Aorta (tissue), 5 donors: ENCODE measurements at regions not wholly inside any gene's neighbourhood (a gene's known extent, or its start where the extent isn't known, plus 50 kb on each side); places are given as distances from the start of the nearest gene placed in this dataset.

Experiments
- ATAC-seq: fragments of 200-7000 bp; cut with Tn5 transposase; one replicate; pipeline ENCODE4 v1.9.1; 2022; ENCODE audit warnings: moderate library complexity; ENCODE audit not compliant: low FRiP score
- DNase-seq, 2 donors: peaks; one replicate each; pipeline ENCODE4 v3.0.0-alpha.2; 2020
- H3K27ac ChIP-seq, 2 donors: one replicate each; pipeline ENCODE4 v1.5.1; 2013; ENCODE audit warnings: low read length in 2 of 2, mild to moderate bottlenecking in 2 of 2, moderate library complexity in 2 of 2, control low read depth in 1 of 2, inconsistent platforms in 1 of 2, low read depth in 1 of 2
- H3K27me3 ChIP-seq, 2 donors: one replicate each; pipeline ENCODE4 v1.6.1; 2013; ENCODE audit warnings: control low read depth in 1 of 2, low read length in 1 of 2, mild to moderate bottlenecking in 1 of 2, moderate library complexity in 1 of 2; ENCODE audit not compliant: insufficient read depth in 2 of 2, control insufficient read depth in 1 of 2
- H3K36me3 ChIP-seq, 2 donors: one replicate each; pipeline ENCODE4 v1.6.1; 2013; ENCODE audit warnings: control low read depth in 1 of 2, low read length in 1 of 2, mild to moderate bottlenecking in 1 of 2; ENCODE audit not compliant: insufficient read depth in 2 of 2, control insufficient read depth in 1 of 2
- H3K4me1 ChIP-seq, 2 donors: one replicate each; pipeline ENCODE4 v1.6.1; 2013; ENCODE audit warnings: low read length in 2 of 2, control low read depth in 1 of 2, mild to moderate bottlenecking in 1 of 2, moderate library complexity in 1 of 2; ENCODE audit not compliant: insufficient read depth in 2 of 2, control insufficient read depth in 1 of 2
- H3K4me3 ChIP-seq, 2 donors: one replicate each; pipeline ENCODE4 v1.5.1; 2013; ENCODE audit warnings: low read length in 2 of 2, control low read depth in 1 of 2, mild to moderate bottlenecking in 1 of 2
- H3K9me3 ChIP-seq: one replicate; pipeline ENCODE4 v1.6.1; 2013; ENCODE audit warnings: mild to moderate bottlenecking, low read length; ENCODE audit not compliant: control insufficient read depth
- WGBS, 2 donors: extraction: QIAGEN DNeasy Blood & Tissue Kit; methylation state at CpG; one replicate each; pipeline ENCODE4 v1.1.7; 2013; 5-methylcytosine and 5-hydroxymethylcytosine counted together
- intact Hi-C, 2 donors: fragments of 100-400 bp; cut with DNase I; formaldehyde crosslinking; loops; one replicate each; pipeline versions ENCODE4 v1.14.2 to v1.15.0; 2022
- donor health status: healthy with polysubstance abuse.
- donor health status: Bipolar disorder and iron deficiency.
- donor health status: DM: no; HTN: no; CAD: no.
- donor health status: DM: no; HTN: no; CAD: no.
- donor health status: DM: yes; HTN: yes; CAD: no.

DNA sequence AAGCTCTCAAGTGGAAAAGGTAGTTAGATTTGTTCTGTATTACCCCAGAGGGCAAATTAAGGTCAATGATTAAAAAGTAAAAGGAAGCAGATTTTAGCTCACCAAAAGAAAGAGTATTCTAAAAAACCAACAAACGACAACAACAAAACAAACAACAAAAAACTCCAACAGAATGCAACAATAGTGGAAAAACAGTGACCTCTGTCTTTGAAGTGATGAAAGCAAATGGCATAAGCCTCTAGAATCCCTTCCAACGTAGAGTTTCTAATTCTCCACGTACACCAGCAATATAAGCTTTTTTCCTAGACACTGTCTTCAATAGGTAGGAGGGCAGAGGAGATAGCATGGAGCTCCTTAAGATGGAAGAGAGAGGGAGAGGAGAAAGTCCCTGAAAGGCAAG lies 359.1 kb downstream of the TTLL7 start:
- Histone ChIP-seq H3K4me3 (no peak overlapping the region), H3K27ac (no peak overlapping the region), H3K4me1 (no peaks in the 10 kb centered on the region), H3K36me3 (no peaks in the 10 kb centered on the region), H3K27me3 (no peaks in the 10 kb centered on the region), H3K9me3 (no peaks in the 10 kb centered on the region)
- WGBS, 2 donors = 90 to 95% methylated on average over 3 of the region's 3 CpGs
- DNase-seq (no peak), ATAC-seq (no peak)
- intact Hi-C loops = no loop called here

DNA sequence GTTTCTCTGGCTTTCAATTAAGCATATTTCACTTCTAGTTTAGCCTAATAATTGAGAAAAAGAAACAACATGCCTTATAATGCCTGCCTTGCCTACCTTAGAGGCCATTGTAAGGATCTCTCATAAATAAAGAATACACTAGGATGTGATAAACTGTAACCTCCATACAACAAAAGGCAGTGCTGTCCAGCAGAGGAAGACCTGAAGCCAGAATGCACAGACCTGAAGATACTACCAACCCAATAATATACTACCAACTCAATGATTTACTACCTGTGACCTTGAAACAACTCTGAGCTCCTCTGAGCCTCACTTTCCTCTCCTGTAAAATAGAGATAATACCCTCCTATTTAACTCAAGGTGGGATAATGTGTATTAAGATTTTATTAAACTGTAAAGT lies 361.3 kb downstream of the TTLL7 start:
- no peak overlapping the region for H3K27ac ChIP-seq
- intact Hi-C loops = no loop called here
- H3K27me3 ChIP-seq = no peaks in the 10 kb centered on the region
- H3K36me3 ChIP-seq = no peaks in the 10 kb centered on the region
- no peak for ATAC-seq
- H3K9me3 ChIP-seq = no peaks in the 10 kb centered on the region
- no peaks in the 10 kb centered on the region for H3K4me1 ChIP-seq
- H3K4me3 ChIP-seq = no peak overlapping the region
- DNase-seq = no peak

GRCh38 chr1:83637009-83637408 lies 361.9 kb downstream of the TTLL7 start:
- ATAC-seq = no peak
- intact Hi-C loops = no loop called here
- Histone ChIP-seq H3K9me3 (no peaks in the 10 kb centered on the region), H3K36me3 (no peaks in the 10 kb centered on the region), H3K27me3 (no peaks in the 10 kb centered on the region), H3K4me1 (no peaks in the 10 kb centered on the region), H3K27ac (no peak overlapping the region), H3K4me3 (no peak overlapping the region)
- no peak for DNase-seq
- WGBS, 2 donors = 77 to 82% methylated on average over 5 of the region's 5 CpGs

- H3K4me3 ChIP-seq = no peak overlapping the region
- H3K36me3 ChIP-seq = no peaks in the 10 kb centered on the region
- H3K27me3 ChIP-seq = no peaks in the 10 kb centered on the region
- DNase-seq (no peak), ATAC-seq (no peak)
- WGBS, 2 donors = 96 to 100% methylated on average over 1 of the region's 1 CpG
- no peaks in the 10 kb centered on the region for H3K9me3 ChIP-seq
- no peaks in the 10 kb centered on the region for H3K4me1 ChIP-seq
- intact Hi-C loops = no loop called here
- H3K27ac ChIP-seq = no peak overlapping the region
Observed at GRCh38 chr1:83632906-83633305, 366.0 kb downstream of the TTLL7 start.

DNA sequence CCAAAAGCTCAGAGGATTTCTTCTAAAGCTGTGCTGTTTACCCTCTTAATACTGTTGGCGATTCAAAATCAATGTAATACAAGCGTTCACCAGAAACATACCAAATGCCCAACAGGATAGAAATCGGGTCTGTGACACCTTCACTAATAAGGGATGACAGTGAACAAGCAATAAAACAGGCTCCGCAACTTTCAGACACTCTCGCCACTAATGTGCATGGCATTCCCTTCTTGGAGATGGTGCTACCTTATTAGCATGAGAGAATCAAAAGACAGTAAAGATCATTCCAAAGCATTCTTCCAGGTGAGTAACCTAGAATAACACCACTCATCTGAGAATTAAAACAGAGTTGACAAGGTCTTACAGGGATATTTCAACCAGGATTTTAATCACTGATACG lies 367.1 kb downstream of the TTLL7 start:
- Histone ChIP-seq H3K27ac (no peak overlapping the region), H3K4me3 (no peak overlapping the region), H3K27me3 (no peaks in the 10 kb centered on the region), H3K36me3 (no peaks in the 10 kb centered on the region), H3K9me3 (no peaks in the 10 kb centered on the region), H3K4me1 (no peaks in the 10 kb centered on the region)
- intact Hi-C loops = no loop called here
- DNase-seq (no peak), ATAC-seq (no peak)
- 94 to 97% methylated on average over 6 of the region's 6 CpGs for WGBS, 2 donors

DNA sequence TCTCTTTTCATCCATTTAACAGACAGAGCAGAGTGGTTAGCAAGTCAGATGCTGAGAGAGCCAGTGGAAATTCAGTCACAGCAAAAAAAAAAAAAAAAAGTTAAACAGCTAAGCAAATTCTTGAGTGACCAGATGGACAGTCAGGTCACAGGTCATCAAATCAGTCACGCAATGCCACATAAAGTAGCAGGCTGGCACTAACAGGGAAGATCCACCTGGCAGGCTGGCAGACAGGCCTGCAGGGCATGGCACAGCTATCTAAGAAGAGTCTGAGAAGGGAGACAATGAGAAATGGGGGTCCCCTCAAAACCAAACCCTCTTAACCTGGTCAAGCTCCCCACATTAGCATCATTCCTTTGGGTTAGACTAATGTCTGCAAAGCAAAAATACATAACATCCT lies 371.9 kb downstream of the TTLL7 start:
- WGBS, 2 donors = 90 to 95% methylated on average over 1 of the region's 1 CpG
- DNase-seq (no peak), ATAC-seq (no peak)
- intact Hi-C loops = no loop called here
- no peak overlapping the region for H3K4me3 ChIP-seq
- H3K36me3 ChIP-seq = no peaks in the 10 kb centered on the region
- no peak overlapping the region for H3K27ac ChIP-seq
- no peaks in the 10 kb centered on the region for H3K27me3 ChIP-seq
- no peaks in the 10 kb centered on the region for H3K9me3 ChIP-seq
- H3K4me1 ChIP-seq = no peaks in the 10 kb centered on the region

- intact Hi-C loops = no loop called here
- Histone ChIP-seq H3K4me3 (no peak overlapping the region), H3K27me3 (no peaks in the 10 kb centered on the region), H3K36me3 (no peaks in the 10 kb centered on the region), H3K4me1 (no peaks in the 10 kb centered on the region), H3K27ac (no peak overlapping the region), H3K9me3 (no peaks in the 10 kb centered on the region)
- DNase-seq (no peak), ATAC-seq (no peak)
- 45 to 57% methylated on average over 1 of the region's 1 CpG for WGBS, 2 donors
Observed at GRCh38 chr1:83626603-83627002, 372.3 kb downstream of the TTLL7 start.

DNA sequence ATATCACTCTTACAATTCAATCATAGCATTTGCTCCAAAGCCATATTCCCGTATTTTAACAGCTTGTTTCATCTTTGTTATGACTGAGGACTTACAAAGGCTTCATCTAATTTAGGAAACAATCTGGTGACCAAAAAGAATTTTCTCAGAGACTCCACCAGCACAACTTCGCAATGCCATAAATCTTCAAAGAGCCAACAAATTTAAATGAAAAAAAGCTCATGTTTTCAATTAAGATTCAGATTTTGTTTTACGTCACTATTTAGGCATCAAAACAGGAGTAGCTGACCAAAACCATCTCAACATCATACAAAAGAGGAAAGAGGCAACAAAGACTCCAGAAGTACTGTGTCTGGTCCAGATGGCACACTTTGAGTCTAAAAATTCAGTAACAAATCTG lies 373.3 kb downstream of the TTLL7 start:
- no peak overlapping the region for H3K4me3 ChIP-seq
- H3K27ac ChIP-seq = no peak overlapping the region
- intact Hi-C loops = no loop called here
- WGBS, 2 donors = 94% methylated on average over 3 of the region's 3 CpGs
- ATAC-seq = no peak
- DNase-seq = no peak
- H3K27me3 ChIP-seq = no peaks in the 10 kb centered on the region
- H3K36me3 ChIP-seq = no peaks in the 10 kb centered on the region
- no peaks in the 10 kb centered on the region for H3K9me3 ChIP-seq
- H3K4me1 ChIP-seq = no peaks in the 10 kb centered on the region

GRCh38 chr1:83620016-83620415 lies 378.9 kb downstream of the TTLL7 start:
- ATAC-seq = no peak
- intact Hi-C loops = no loop called here
- Histone ChIP-seq H3K27me3 (no peaks in the 10 kb centered on the region), H3K36me3 (no peaks in the 10 kb centered on the region), H3K9me3 (no peaks in the 10 kb centered on the region), H3K4me1 (no peaks in the 10 kb centered on the region), H3K4me3 (no peak overlapping the region), H3K27ac (no peak overlapping the region)
- DNase-seq = no peak
- WGBS, 2 donors = 93 to 96% methylated on average over 4 of the region's 4 CpGs
